HepG2 (cell line): ENCODE measurements at regions not wholly inside any gene's neighbourhood (a gene's known extent, or its start where the extent isn't known, plus 50 kb on each side); places are given as distances from the start of the nearest gene placed in this dataset.

Experiments used
- ATAC-seq: fragments of 200-7000 bp; cut with Tn5 transposase; 3 replicates; pipeline ENCODE4 v1.9.1; 2020; ENCODE audit warnings: mild to moderate bottlenecking, moderate library complexity
- BruUV-seq: library from RNA; stranded (reverse); fragments of 400-500 nt; replicated peaks from 2 replicates; lab custom pipeline; 2021; lab: Mats Ljungman, UMichigan
- CTCF ChIA-PET: fragments of 300-600 bp; formaldehyde crosslinking; extraction: SDS; loops from one replicate; lab custom pipeline; 2021; ENCODE audit warnings: low total read pairs, inconsistent platforms, low intra/inter-chr PET ratio; lab: Yijun Ruan, JAX
- POLR2A ChIA-PET: fragments of 350-600 bp; sonication (Branson Sonifier 250); formaldehyde crosslinking; loops from one replicate; lab custom pipeline; 2020; ENCODE audit warnings: antibody characterized with exemption, inconsistent platforms; lab: Yijun Ruan, JAX
- DNase-seq: peaks from one replicate; pipeline ENCODE4 v3.0.0-alpha.2; 2015; ENCODE audit warnings: low spot score
- FAIRE-seq: peaks from 3 replicates; lab custom pipeline; 2011; peaks lifted over from hg19 to GRCh38; lab: Jason Lieb, UNC
- H2AFZ ChIP-seq: one replicate; pipeline ENCODE4 v1.6.1; 2011; ENCODE audit warnings: low read length, inconsistent platforms
- H3K27ac ChIP-seq: fragments of 300-600 bp; 3 replicates; pipeline ENCODE4 v1.8.0; 2011; ENCODE audit warnings: mixed run types, mild to moderate bottlenecking, mixed read lengths, low read length, inconsistent platforms; ENCODE audit not compliant: insufficient read depth; ENCODE audit errors: extremely low read length
- H3K27me3 ChIP-seq, 2 experiments: fragments of 200-600 bp in 1 of 2; 2 replicates in 1 of 2; 3 replicates in 1 of 2; pipeline versions ENCODE4 v1.6.0 to v1.8.0; 2011; ENCODE audit warnings: low read length in 2 of 2, mild to moderate bottlenecking in 2 of 2, moderate library complexity in 2 of 2, inconsistent platforms in 1 of 2; ENCODE audit not compliant: insufficient read depth in 2 of 2, control insufficient read depth in 1 of 2
- H3K36me3 ChIP-seq, 2 experiments: fragments of 200-600 bp in 1 of 2; replicated peaks in 1 of 2; 2 replicates in 1 of 2; 3 replicates in 1 of 2; pipeline versions ENCODE4 v1.5.1 to v1.8.0; 2011; ENCODE audit warnings: low read length in 2 of 2, inconsistent platforms in 1 of 2; ENCODE audit not compliant: insufficient read depth in 2 of 2, control insufficient read depth in 1 of 2
- H3K4me1 ChIP-seq: 2 replicates; pipeline ENCODE4 v1.5.1; 2012; ENCODE audit warnings: low read length, inconsistent platforms; ENCODE audit not compliant: insufficient read depth
- H3K4me2 ChIP-seq: 2 replicates; pipeline ENCODE4 v1.6.0; 2011; ENCODE audit warnings: low read depth, low read length, inconsistent platforms
- H3K4me3 ChIP-seq, 3 experiments: fragments of 200-600 bp in 1 of 3; sonication (generic), shearing (Covaris generic) in 1 of 3; replicated peaks in 1 of 3; 2 replicates each; pipeline ENCODE4 v1.5.1; 2011 to 2016; ENCODE audit warnings: low read length in 3 of 3, inconsistent platforms in 2 of 3, low read depth in 2 of 3, mild to moderate bottlenecking in 2 of 3, control low read depth in 1 of 3, mixed read lengths in 1 of 3; ENCODE audit not compliant: insufficient read depth in 1 of 3
- H3K79me2 ChIP-seq: one replicate; pipeline ENCODE4 v1.6.1; 2011; ENCODE audit warnings: low read length, inconsistent platforms; ENCODE audit not compliant: insufficient read depth
- H3K9ac ChIP-seq: 2 replicates; pipeline ENCODE4 v1.6.0; 2011; ENCODE audit warnings: mild to moderate bottlenecking, low read depth, low read length, inconsistent platforms; ENCODE audit not compliant: insufficient read depth
- H3K9me3 ChIP-seq: 2 replicates; pipeline ENCODE4 v1.5.1; 2012; ENCODE audit warnings: mild to moderate bottlenecking, low read length
- H4K20me1 ChIP-seq: 2 replicates; pipeline ENCODE4 v1.6.0; 2011; ENCODE audit warnings: inconsistent platforms, mild to moderate bottlenecking, low read length, moderate library complexity; ENCODE audit not compliant: insufficient read depth
- DMTF1 ChIP-seq: sonication (generic); formaldehyde crosslinking; IDR thresholded peaks from 2 replicates; pipeline ENCODE4 v1.4.0; 2020; ENCODE audit warnings: mild to moderate bottlenecking, missing genetic modification reagents
- ELK4 ChIP-seq: sonication (generic); formaldehyde crosslinking; IDR thresholded peaks from 2 replicates; pipeline ENCODE4 v1.9.0; 2021; ENCODE audit warnings: missing genetic modification reagents, borderline replicate concordance
- GMEB1 ChIP-seq: sonication (generic); formaldehyde crosslinking; IDR thresholded peaks from 2 replicates; pipeline ENCODE4 v1.5.1; 2020; ENCODE audit warnings: missing genetic modification reagents, mild to moderate bottlenecking, borderline replicate concordance
- MAFK ChIP-seq, 2 experiments: IDR thresholded peaks in 1 of 2; conservative IDR thresholded peaks in 1 of 2; 2 replicates each; pipeline ENCODE4 v1.6.1; 2011; ENCODE audit warnings: improper control_type of control experiment in 2 of 2, low read length in 2 of 2
- PLSCR1 ChIP-seq: sonication (generic); formaldehyde crosslinking; IDR thresholded peaks from 2 replicates; pipeline ENCODE4 v1.5.0; 2020; ENCODE audit warnings: missing genetic modification reagents, mild to moderate bottlenecking, borderline replicate concordance
- SIX1 ChIP-seq: sonication (generic); formaldehyde crosslinking; IDR thresholded peaks from 2 replicates; pipeline ENCODE4 v1.4.0; 2020; ENCODE audit warnings: missing genetic modification reagents, borderline replicate concordance
- SNAPC5 ChIP-seq: sonication (generic); formaldehyde crosslinking; IDR thresholded peaks from 2 replicates; pipeline ENCODE4 v1.8.1; 2023; ENCODE audit warnings: mild to moderate bottlenecking, missing genetic modification reagents, borderline replicate concordance
- SP2 ChIP-seq: sonication (generic); formaldehyde crosslinking; IDR thresholded peaks from 2 replicates; pipeline ENCODE4 v1.5.1; 2020; ENCODE audit warnings: mild to moderate bottlenecking, missing genetic modification reagents
- TFE3 ChIP-seq: IDR thresholded peaks from 2 replicates; pipeline ENCODE4 v1.6.1; 2016
- ZNF143 ChIP-seq: sonication (generic); formaldehyde crosslinking; IDR thresholded peaks from 2 replicates; pipeline ENCODE4 v1.4.0; 2020; ENCODE audit warnings: missing genetic modification reagents
- ZNF468 ChIP-seq: sonication (generic); formaldehyde crosslinking; IDR thresholded peaks from 2 replicates; pipeline ENCODE4 v1.8.0; 2022; ENCODE audit warnings: mild to moderate bottlenecking, moderate library complexity, missing genetic modification reagents
- ZNF549 ChIP-seq: sonication (generic); formaldehyde crosslinking; IDR thresholded peaks from 2 replicates; pipeline ENCODE4 v1.5.0; 2020; ENCODE audit warnings: missing genetic modification reagents
- ZSCAN31 ChIP-seq: sonication (generic); formaldehyde crosslinking; IDR thresholded peaks from 2 replicates; pipeline ENCODE4 v1.5.0; 2020; ENCODE audit warnings: low read depth, mild to moderate bottlenecking, missing genetic modification reagents
- whole genome bisulfite sequencing: methylation state at CpG from one replicate; pipeline ENCODE4 v1.1.6; 2017; ENCODE audit warnings: low lambda C conversion rate; 5-methylcytosine and 5-hydroxymethylcytosine counted together
- in situ Hi-C: cut with HindIII; loops from 2 replicates; pipeline ENCODE4 v1.10.0; 2017; ENCODE audit warnings: low pct_unique_long_range_greater_than_20kb; ENCODE audit not compliant: extremely low pct_ligation_motif_present
- intact Hi-C: fragments of 100-400 bp; cut with micrococcal nuclease; formaldehyde crosslinking; loops from one replicate; pipeline ENCODE4 v1.10.0; 2022; ENCODE audit not compliant: unreplicated experiment

GRCh38 chr15:34501131-34501530, 63.5 kb upstream of the GOLGA8A start (continued):
- no peak for TF ChIP-seq ZNF143 (CRISPR knock-in tag)
- no peak for TF ChIP-seq ZNF549 (CRISPR knock-in tag)
- no peak for TF ChIP-seq GMEB1
- no peak for TF ChIP-seq ZNF468

GRCh38 chr15:34496207-34496995, 58.8 kb upstream of the GOLGA8A start:
- Histone ChIP-seq H3K4me3 (no peak overlapping the region), H3K27ac (no peak overlapping the region), H3K4me2 (no peak overlapping the region), H4K20me1 (no peaks in the 10 kb centered on the region), H3K79me2 (no peaks in the 10 kb centered on the region), H2AFZ (no peak overlapping the region), H3K4me1 (no peaks in the 10 kb centered on the region), H3K27me3 (no peaks in the 10 kb centered on the region), H3K9me3 (no peaks in the 10 kb centered on the region), H3K9ac (no peak overlapping the region), H3K36me3 (no peaks in the 10 kb centered on the region)
- in situ Hi-C loops (no loop called here), intact Hi-C loops (no loop called here)
- FAIRE-seq (no peak), DNase-seq (no peak), ATAC-seq (no peak)
- CTCF ChIA-PET, result no interaction called here
- POLR2A ChIA-PET, result no interaction called here
- BruUV-seq, result no TSS peak
- WGBS, result 77% methylated on average over 17 of the region's 30 CpGs
- no peak for TF ChIP-seq ELK4 (CRISPR knock-in tag)
- no peak for TF ChIP-seq MAFK (conservative IDR thresholded peaks at IDR 0.05 in 1 of 2, IDR thresholded peaks at IDR 0.05 in 1 of 2; ENCODE audit: low read length in 2 of 2)
- no peak for TF ChIP-seq SIX1 (CRISPR knock-in tag)
- TF ChIP-seq DMTF1 (CRISPR knock-in tag), result no peak
- no peak for TF ChIP-seq ZSCAN31 (CRISPR knock-in tag)
- TF ChIP-seq TFE3 (CRISPR knock-in tag), result no peak
- no peak for TF ChIP-seq PLSCR1 (CRISPR knock-in tag)
- no peak for TF ChIP-seq SNAPC5
- TF ChIP-seq SP2 (CRISPR knock-in tag), result no peak
